ENCODE measurements at regions not wholly inside any gene's neighbourhood (a gene's known extent, or its start where the extent isn't known, plus 50 kb on each side); places are given as distances from the start of the nearest gene placed in this dataset.

- no peak overlapping the region for H3K4me3 ChIP-seq (ENCODE audit: low read depth, low read length)
- DNase-seq (ENCODE audit: low read depth), result no peak
Observed at GRCh38 chr13:109281017-109281902, 505.1 kb downstream of the IRS2 start.

GRCh38 chr13:109276261-109276660, 510.1 kb downstream of the IRS2 start:
- no peak overlapping the region for H3K4me3 ChIP-seq (ENCODE audit: low read depth, low read length)
- no peak for DNase-seq (ENCODE audit: low read depth)
- no peak for TF ChIP-seq CTCF (conservative IDR thresholded peaks at IDR 0.05; ENCODE audit: low read depth, low read length)

More at GRCh38 chr13:109281017-109281902, 505.1 kb downstream of the IRS2 start:
- TF ChIP-seq CTCF (conservative IDR thresholded peaks at IDR 0.05; ENCODE audit: low read depth, low read length), result no peak

GRCh38 chr13:109275852-109276251, 510.5 kb downstream of the IRS2 start:
- TF ChIP-seq CTCF (conservative IDR thresholded peaks at IDR 0.05; ENCODE audit: low read depth, low read length), result peak; percentile 56
- no peak overlapping the region for H3K4me3 ChIP-seq (ENCODE audit: low read depth, low read length)
- peak; percentile 66 for DNase-seq (ENCODE audit: low read depth)

GRCh38 chr13:109275139-109275745, 511.1 kb downstream of the IRS2 start:
- DNase-seq (ENCODE audit: low read depth), result no peak
- no peak for TF ChIP-seq CTCF (conservative IDR thresholded peaks at IDR 0.05; ENCODE audit: low read depth, low read length)
- no peak overlapping the region for H3K4me3 ChIP-seq (ENCODE audit: low read depth, low read length)

GRCh38 chr13:109274188-109274821, 512.1 kb downstream of the IRS2 start:
- no peak overlapping the region for H3K4me3 ChIP-seq (ENCODE audit: low read depth, low read length)
- no peak for TF ChIP-seq CTCF (conservative IDR thresholded peaks at IDR 0.05; ENCODE audit: low read depth, low read length)

GRCh38 chr13:109273326-109273751, 513.0 kb downstream of the IRS2 start:
- no peak for TF ChIP-seq CTCF (conservative IDR thresholded peaks at IDR 0.05; ENCODE audit: low read depth, low read length)
- DNase-seq (ENCODE audit: low read depth), result peak; percentile 53
- peak overlapping the region; percentile 36 for H3K4me3 ChIP-seq (ENCODE audit: low read depth, low read length)

More at GRCh38 chr13:109274188-109274821, 512.1 kb downstream of the IRS2 start:
- DNase-seq (ENCODE audit: low read depth), result peak; percentile 96

All from choroid plexus epithelial cell (primary cell).